ENCODE measurements at regions not wholly inside any gene's neighbourhood (a gene's known extent, or its start where the extent isn't known, plus 50 kb on each side); places are given as distances from the start of the nearest gene placed in this dataset.

GRCh38 chr2:126990605-126991532, 92.2 kb downstream of the TEX51 start:
- no peak for DNase-seq

- DNase-seq, result no peak
These were observed 95.7 kb downstream of the TEX51 start for GRCh38 chr2:126994340-126994777.

GRCh38 chr2:126995621-126996377, 97.1 kb downstream of the TEX51 start:
- DNase-seq, result no peak

- DNase-seq, result no peak
These were observed 97.6 kb downstream of the TEX51 start for GRCh38 chr2:126996378-126996699.

All from cerebellar nuclear complex (tissue), 1 donor.